ENCODE measurements at regions not wholly inside any gene's neighbourhood (a gene's known extent, or its start where the extent isn't known, plus 50 kb on each side); places are given as distances from the start of the nearest gene placed in this dataset.

GRCh38 chr3:191026746-191027145, 164.3 kb upstream of the GMNC start:
- H2AK9ac ChIP-seq (replicated peaks; ENCODE audit: low read depth, low read length, poor library complexity): no peak overlapping the region
- no peak overlapping the region for H2AK5ac ChIP-seq (ENCODE audit: low read depth, low read length)
- POLR2A ChIA-PET (ENCODE audit: unreplicated experiment): no interaction called here
- WGBS, 2 experiments (ENCODE audit: extremely low coverage in 2 of 2, insufficient read length in 1 of 2): no CpG with 5 or more reads among the region's 1 CpG
- H3K36me3 ChIP-seq (ENCODE audit: control insufficient read depth, insufficient read depth, low read length): no peaks in the 10 kb centered on the region
- no peak overlapping the region for H2AFZ ChIP-seq (replicated peaks; ENCODE audit: low read length, poor library complexity)
- no peak overlapping the region for H4K8ac ChIP-seq (ENCODE audit: low read depth in 2 of 2, low read length in 2 of 2)
- H3K27me3 ChIP-seq (ENCODE audit: control insufficient read depth, insufficient read depth, low read length): no peaks in the 10 kb centered on the region
- H4K20me1 ChIP-seq (ENCODE audit: insufficient read depth, low read length): no peaks in the 10 kb centered on the region
- no peak overlapping the region for H3K18ac ChIP-seq (ENCODE audit: low read depth, low read length)
- CTCF ChIA-PET: interaction anchor here (0.6 kb wide), 1 partner anchor 142 kb away, joined by 3 read pairs; no protein-coding TSS in a partner anchor
- H3K56ac ChIP-seq (ENCODE audit: extremely low read depth, insufficient read depth, low read length): no peak overlapping the region
- H4K5ac ChIP-seq (ENCODE audit: low read depth, low read length): no peak overlapping the region
- TF ChIP-seq NFE2L2 (IDR thresholded peaks at IDR 0.05; ENCODE audit: low read depth, low read length): no peak
- no peak for TF ChIP-seq RCOR1 (IDR thresholded peaks at IDR 0.05; ENCODE audit: insufficient replicate concordance, low read length)
- no peak for TF ChIP-seq FOS (IDR thresholded peaks at IDR 0.05; ENCODE audit: low read depth, low read length)
- no peak for TF ChIP-seq USF2 (IDR thresholded peaks at IDR 0.05; ENCODE audit: low read depth, low read length)
- TF ChIP-seq MXI1 (IDR thresholded peaks at IDR 0.05; ENCODE audit: borderline replicate concordance, low read depth, low read length): no peak
- TF ChIP-seq ELK1 (IDR thresholded peaks at IDR 0.05; ENCODE audit: borderline replicate concordance, low read depth, low read length): no peak
- TF ChIP-seq MAZ (IDR thresholded peaks at IDR 0.05; ENCODE audit: borderline replicate concordance, low read depth, low read length): no peak
- no peak overlapping the region for H2BK20ac ChIP-seq (ENCODE audit: low read depth, low read length)
- BruUV-seq (replicated peaks): no TSS peak
- dilution Hi-C loops (cut with HindIII; ENCODE audit: low sequenced_read_pairs, unreplicated experiment) (no loop called here), intact Hi-C loops (cut with micrococcal nuclease) (no loop called here), in situ Hi-C loops (cut with MboI; ENCODE audit: low sequenced_read_pairs) (no loop called here)
- H3K23ac ChIP-seq (ENCODE audit: low read depth, low read length): no peak overlapping the region
- H3K4me3 ChIP-seq (ENCODE audit: insufficient read depth, low read depth, low read length): no peak overlapping the region
- H3K27ac ChIP-seq (ENCODE audit: insufficient read depth, low read length): no peak overlapping the region
- H2BK5ac ChIP-seq (ENCODE audit: low read depth, low read length, poor library complexity, severe bottlenecking): no peak overlapping the region
- DNase-seq: no peak
- no peak overlapping the region for H3K9ac ChIP-seq (ENCODE audit: low read depth, low read length)
- H3K79me1 ChIP-seq (ENCODE audit: low read depth in 1 of 2, low read length in 2 of 2): no peaks in the 10 kb centered on the region
- H3K4ac ChIP-seq (ENCODE audit: low read depth, low read length): no peak overlapping the region
- H3K14ac ChIP-seq (replicated peaks; ENCODE audit: low read depth, low read length): no peak overlapping the region
- no peaks in the 10 kb centered on the region for H3K9me3 ChIP-seq (ENCODE audit: control insufficient read depth, insufficient read depth, low read length)
- no peaks in the 10 kb centered on the region for H3K9me1 ChIP-seq (ENCODE audit: insufficient read depth, low read length)
- no peak overlapping the region for H3K4me2 ChIP-seq (ENCODE audit: low read depth, low read length)
- H4K91ac ChIP-seq (ENCODE audit: insufficient read depth, low read depth, low read length): no peak overlapping the region
- H2BK15ac ChIP-seq (ENCODE audit: low read depth, low read length): no peak overlapping the region
- ATAC-seq (ENCODE audit: low read depth): no peak
- H2BK120ac ChIP-seq (ENCODE audit: low read depth, low read length): no peak overlapping the region
- H3K4me1 ChIP-seq (ENCODE audit: control insufficient read depth, insufficient read depth, low read length): peaks cover 1% of the 10 kb centered on the region; the same call in 1 of the 2 replicates

Measured in IMR-90 (cell line).